ENCODE measurements at regions not wholly inside any gene's neighbourhood (a gene's known extent, or its start where the extent isn't known, plus 50 kb on each side); places are given as distances from the start of the nearest gene placed in this dataset.

- FAIRE-seq, result no peak
- DNase-seq (ENCODE audit: insufficient read length, low spot score), result no peak
- no peak for TF ChIP-seq CTCF (IDR thresholded peaks at IDR 0.05; ENCODE audit: insufficient read depth, missing control alignments)
These were observed 734.7 kb upstream of the PKDCC start for GRCh38 chr2:41313082-41313481.

GRCh38 chr2:41314511-41315070, 733.2 kb upstream of the PKDCC start:
- no peak for TF ChIP-seq CTCF (IDR thresholded peaks at IDR 0.05; ENCODE audit: insufficient read depth, missing control alignments)
- no peak for DNase-seq (ENCODE audit: insufficient read length, low spot score)
- no peak for FAIRE-seq

GRCh38 chr2:41319437-41319836, 728.4 kb upstream of the PKDCC start:
- no peak for FAIRE-seq

GRCh38 chr2:41320491-41320890, 727.3 kb upstream of the PKDCC start:
- TF ChIP-seq CTCF (IDR thresholded peaks at IDR 0.05; ENCODE audit: insufficient read depth, missing control alignments), result no peak
- FAIRE-seq (no peak), DNase-seq (ENCODE audit: insufficient read length, low spot score) (no peak)

More at GRCh38 chr2:41319437-41319836, 728.4 kb upstream of the PKDCC start:
- TF ChIP-seq CTCF (IDR thresholded peaks at IDR 0.05; ENCODE audit: insufficient read depth, missing control alignments), result no peak
- no peak for DNase-seq (ENCODE audit: insufficient read length, low spot score)

- no peak for TF ChIP-seq CTCF (IDR thresholded peaks at IDR 0.05; ENCODE audit: insufficient read depth, missing control alignments)
- FAIRE-seq (no peak), DNase-seq (ENCODE audit: insufficient read length, low spot score) (no peak)
These were observed 726.5 kb upstream of the PKDCC start for GRCh38 chr2:41321351-41321750.

- DNase-seq (ENCODE audit: insufficient read length, low spot score), result no peak
- TF ChIP-seq CTCF (IDR thresholded peaks at IDR 0.05; ENCODE audit: insufficient read depth, missing control alignments), result no peak
- FAIRE-seq, result no peak
These were observed 721.0 kb upstream of the PKDCC start for GRCh38 chr2:41326851-41327250.

GRCh38 chr2:41329040-41329439, 718.8 kb upstream of the PKDCC start:
- no peak for FAIRE-seq
- DNase-seq (ENCODE audit: insufficient read length, low spot score), result no peak
- no peak for TF ChIP-seq CTCF (IDR thresholded peaks at IDR 0.05; ENCODE audit: insufficient read depth, missing control alignments)

Measured in D721Med (cell line).